Stimulated activated CD8-positive, alpha-beta memory T cell treated with anti-CD3 and anti-CD28 coated beads, Interleukin-15, amount 100 ng/mL, for 1 hour (primary cell): ENCODE measurements at regions not wholly inside any gene's neighbourhood (a gene's known extent, or its start where the extent isn't known, plus 50 kb on each side); places are given as distances from the start of the nearest gene placed in this dataset.

Experiments
- DNase-seq: peaks from one replicate; pipeline ENCODE4 v3.0.0-alpha.2; 2020; ENCODE audit warnings: low read depth

DNA sequence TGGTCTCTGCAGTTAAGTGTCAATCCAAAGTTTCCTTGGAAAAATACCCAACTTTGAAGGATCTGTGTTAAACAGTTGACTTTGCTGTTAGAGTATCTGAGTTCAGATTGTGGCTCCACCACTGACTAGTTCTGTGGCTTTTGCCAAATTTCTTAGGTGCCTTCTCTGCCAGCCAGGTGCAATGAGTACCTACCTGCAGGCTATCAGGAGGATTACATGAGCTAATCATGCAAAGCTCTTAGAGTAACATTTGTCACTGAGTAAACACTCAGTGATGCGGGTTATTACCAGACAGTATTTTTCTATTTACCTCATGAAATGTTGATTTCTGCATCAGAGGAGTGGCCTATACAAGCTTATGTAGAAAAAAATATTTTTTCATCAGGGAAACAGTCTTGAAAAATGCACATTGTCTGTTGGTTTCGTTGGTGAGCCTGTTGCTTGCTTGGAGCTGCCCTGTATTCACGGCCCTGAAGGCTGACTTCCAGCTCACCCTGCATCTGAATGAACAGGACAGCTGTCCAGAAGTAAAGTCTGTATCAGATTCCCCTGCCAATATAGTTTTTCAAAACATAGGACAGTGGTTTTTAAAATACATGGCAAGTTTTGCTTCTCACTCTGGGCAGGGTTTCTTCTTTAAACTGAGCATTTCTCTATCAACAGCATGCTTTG is 235.1 kb downstream of the CDCA7 start:
- no peak for DNase-seq

DNA sequence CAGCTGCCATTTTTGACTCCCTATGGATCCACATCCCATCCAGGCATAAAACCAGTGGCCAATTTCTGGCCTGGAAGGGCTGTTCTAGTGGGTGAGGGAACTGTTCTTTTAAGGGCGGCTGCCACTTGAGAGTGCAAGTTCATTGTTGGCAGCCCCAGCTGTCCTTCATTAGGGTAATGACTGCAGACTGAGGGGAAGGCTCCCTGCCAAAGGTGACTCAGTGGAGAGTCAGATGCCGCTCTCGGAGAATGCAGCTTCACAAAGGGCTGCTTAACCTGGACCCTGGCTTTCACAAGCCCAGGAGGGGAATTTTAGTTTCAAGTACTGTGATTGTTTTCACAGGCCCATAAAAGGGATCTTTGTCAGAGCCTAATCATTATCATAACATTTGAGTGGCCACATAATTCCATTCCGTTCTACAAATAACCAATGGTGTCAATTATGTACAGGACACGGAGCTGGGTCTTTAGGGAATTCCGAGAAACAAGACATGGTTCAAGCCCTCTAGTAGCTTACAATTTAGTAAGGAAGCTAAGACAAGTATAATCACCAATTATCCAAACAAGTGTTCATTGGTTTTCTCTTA is 235.7 kb downstream of the CDCA7 start:
- no peak for DNase-seq

DNA sequence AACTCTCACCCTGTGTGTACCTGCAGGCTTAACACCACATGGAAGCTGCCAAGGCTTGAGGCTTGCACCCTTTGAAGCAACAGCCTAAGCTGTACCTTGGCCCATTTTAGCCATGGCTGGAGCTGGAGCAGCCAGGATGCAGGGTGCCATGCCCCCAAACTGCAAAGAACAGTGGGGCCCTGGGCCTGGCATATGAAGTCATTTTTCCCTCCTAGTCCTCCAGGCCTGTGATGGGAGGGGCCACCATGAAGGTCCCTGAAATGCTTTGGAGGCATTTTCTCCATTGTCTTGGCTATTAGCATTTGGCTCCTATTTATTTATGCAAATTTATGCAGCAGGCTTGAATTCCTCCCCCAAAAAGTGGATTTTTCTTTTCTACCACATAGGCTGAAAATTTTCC is 238.4 kb downstream of the CDCA7 start:
- no peak for DNase-seq

GRCh38 chr2:173596244-173596643 is 241.6 kb downstream of the CDCA7 start:
- no peak for DNase-seq

DNA sequence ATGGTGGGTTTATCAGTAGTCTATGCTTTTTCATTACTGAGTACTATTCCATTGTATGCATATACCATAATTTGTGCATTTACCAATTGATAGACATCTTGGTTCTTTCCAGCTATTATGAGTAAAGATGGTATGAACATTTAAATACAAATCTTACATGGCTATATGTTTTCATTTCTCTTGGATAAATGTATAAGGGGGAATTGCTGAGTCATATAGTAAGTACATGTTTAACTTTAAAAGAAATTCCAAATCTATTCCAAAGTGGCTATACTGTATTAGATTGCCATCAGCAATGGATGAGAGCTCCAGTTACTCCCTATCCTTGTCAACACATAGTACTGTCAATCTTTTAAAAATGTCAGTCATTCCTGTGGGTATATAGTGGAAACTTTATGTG is 243.9 kb downstream of the CDCA7 start:
- no peak for DNase-seq

- no peak for DNase-seq
Observed at GRCh38 chr2:173599821-173600359, 245.2 kb downstream of the CDCA7 start.

- no peak for DNase-seq
Observed at GRCh38 chr2:173602153-173602795, 247.6 kb downstream of the CDCA7 start.

GRCh38 chr2:173605994-173606393 is 251.3 kb downstream of the CDCA7 start:
- DNase-seq, result no peak

GRCh38 chr2:173606619-173607248 is 252.1 kb downstream of the CDCA7 start:
- no peak for DNase-seq

DNA sequence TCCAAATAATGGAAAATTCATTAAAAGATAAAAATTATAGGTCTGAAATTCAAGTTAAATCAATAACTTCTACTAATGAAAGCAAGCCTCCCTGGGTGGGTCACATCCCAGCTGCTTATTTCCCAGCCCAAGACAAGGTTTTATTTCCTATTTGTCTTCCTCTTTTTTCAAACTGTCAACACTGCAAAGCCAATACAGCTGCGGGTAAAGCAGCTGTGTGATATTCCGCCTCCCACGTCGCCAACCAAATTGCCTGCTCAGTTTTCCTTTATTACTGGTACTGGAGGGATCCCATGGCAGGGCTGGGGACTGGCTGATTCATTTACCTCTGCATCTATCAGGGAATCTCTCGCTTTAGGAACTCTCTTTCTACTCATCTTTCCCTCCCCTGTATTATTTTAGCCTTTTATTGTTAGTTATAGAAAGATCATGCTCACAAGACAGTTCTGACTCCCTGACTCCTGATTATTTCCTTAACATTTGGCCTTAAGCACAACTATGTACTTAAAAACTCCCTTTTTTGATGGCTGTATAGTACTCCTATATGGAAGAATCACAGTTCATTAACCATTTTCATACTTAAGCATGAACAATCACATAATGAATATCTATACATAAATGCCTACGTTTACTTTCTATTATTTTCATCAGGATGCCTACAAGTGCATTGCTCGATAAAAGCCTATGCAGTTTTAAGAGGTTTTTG is 253.1 kb downstream of the CDCA7 start:
- DNase-seq, result no peak

DNA sequence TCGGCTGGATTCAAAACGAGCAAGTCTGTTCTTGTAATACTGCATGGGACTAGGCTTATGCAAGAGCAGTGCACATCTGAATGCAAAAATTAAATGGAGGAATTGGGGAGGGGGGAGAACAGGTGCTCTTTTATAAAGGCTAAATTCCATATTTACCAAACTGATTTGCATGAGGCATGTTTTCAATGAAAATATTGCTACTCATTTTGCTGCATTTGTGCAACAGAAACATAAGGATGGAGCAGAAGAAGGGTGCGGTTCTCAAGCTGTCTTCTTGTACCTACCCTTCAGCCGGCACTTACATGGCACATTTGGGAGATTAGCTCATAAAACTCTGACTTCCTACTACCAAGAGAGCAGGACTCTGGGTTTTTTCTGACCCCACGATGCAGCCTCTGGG is 256.4 kb downstream of the CDCA7 start:
- no peak for DNase-seq

GRCh38 chr2:173612354-173612753 is 257.7 kb downstream of the CDCA7 start:
- DNase-seq, result no peak

GRCh38 chr2:173613386-173613785 is 258.7 kb downstream of the CDCA7 start:
- DNase-seq, result no peak

DNA sequence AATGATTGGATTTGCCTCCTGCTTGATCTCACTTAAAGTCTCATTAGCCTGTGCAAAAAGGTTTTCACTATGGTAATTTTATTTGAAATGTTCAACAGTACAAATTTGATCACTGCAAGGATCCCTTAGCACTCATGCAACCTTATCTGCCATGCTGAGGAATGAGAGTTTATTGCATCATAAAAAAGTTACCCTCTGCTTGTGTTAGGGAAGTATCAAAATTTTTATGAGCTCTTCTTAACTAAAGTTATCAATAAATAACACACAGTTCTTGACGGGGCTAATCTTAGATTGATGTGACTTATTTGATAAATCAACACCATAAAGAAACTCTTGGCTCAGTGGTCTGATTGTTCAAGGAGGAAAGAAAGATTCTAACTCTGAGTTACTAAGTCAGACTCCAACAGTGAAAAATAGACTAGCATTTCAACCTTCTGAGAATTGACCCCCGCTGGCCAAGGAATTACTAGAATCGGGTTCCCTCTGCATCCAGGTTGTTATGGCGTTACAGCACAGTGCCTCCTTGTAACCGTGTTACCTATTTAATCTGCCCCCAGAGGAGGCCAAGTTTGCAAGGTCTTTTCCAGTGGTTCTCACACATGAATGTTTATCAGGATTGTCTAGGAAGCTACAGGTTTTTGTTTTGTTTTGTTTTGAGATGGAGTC is 259.7 kb downstream of the CDCA7 start:
- DNase-seq, result no peak

GRCh38 chr2:173623438-173624319 is 269.0 kb downstream of the CDCA7 start:
- DNase-seq, result no peak

DNA sequence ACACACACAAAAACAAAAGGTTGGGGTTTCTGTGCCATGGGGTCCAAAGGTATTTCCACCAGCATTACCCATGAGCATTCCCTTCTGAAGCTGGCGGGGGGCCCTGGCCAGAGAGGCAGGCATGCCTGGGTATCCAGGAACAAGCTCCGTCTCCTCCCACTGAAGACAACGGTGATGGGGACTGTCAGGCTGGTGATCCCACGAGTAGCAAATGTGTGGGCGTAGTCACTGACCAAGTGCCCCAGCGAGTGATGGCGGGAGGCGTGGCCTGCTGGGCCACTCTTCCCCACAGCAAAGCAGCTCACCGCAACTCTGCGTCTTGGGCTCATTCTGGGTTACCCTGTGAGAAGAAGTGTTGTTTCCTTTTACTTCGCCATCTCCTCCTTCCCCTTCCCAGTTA is 270.6 kb downstream of the CDCA7 start:
- DNase-seq, result no peak

- no peak for DNase-seq
Observed at GRCh38 chr2:173629076-173629475, 274.4 kb downstream of the CDCA7 start.

GRCh38 chr2:173630425-173631126 is 275.9 kb downstream of the CDCA7 start:
- no peak for DNase-seq

GRCh38 chr2:173631127-173631460 is 276.4 kb downstream of the CDCA7 start:
- no peak for DNase-seq

- DNase-seq, result no peak
Observed at GRCh38 chr2:173644146-173644545, 289.5 kb downstream of the CDCA7 start.
